ENCODE measurements at regions not wholly inside any gene's neighbourhood (a gene's known extent, or its start where the extent isn't known, plus 50 kb on each side); places are given as distances from the start of the nearest gene placed in this dataset.
"Not testable (repeated sequence)": the region's sequence is repeated elsewhere in the genome, so short reads cannot be mapped to it uniquely, and the experiment has no call there.

- ChIA-PET POLR2A (no interaction called here), CTCF (no interaction called here)
- no peak for TF ChIP-seq CTCF (IDR thresholded peaks at IDR 0.05; ENCODE audit: low read depth, low read length)
- Histone ChIP-seq H3K9me3 (ENCODE audit: control insufficient read depth, insufficient read depth, low read length) (peaks cover 5% of the 10 kb centered on the region), H3K27ac (ENCODE audit: low read depth, low read length) (no peak overlapping the region), H3K4me3 (ENCODE audit: low read depth, low read length) (no peak overlapping the region), H3K27me3 (ENCODE audit: control insufficient read depth, insufficient read depth, low read length) (no peaks in the 10 kb centered on the region)
- DNase-seq (ENCODE audit: low read depth, low spot score), result no peak
Measured at GRCh38 chr10:31677195-31678138, 251.2 kb downstream of the ARHGAP12 start.

- Histone ChIP-seq H3K9me3 (ENCODE audit: control insufficient read depth, insufficient read depth, low read length) (peaks cover 5% of the 10 kb centered on the region), H3K4me3 (ENCODE audit: low read depth, low read length) (no peak overlapping the region), H3K27ac (ENCODE audit: low read depth, low read length) (no peak overlapping the region), H3K27me3 (ENCODE audit: control insufficient read depth, insufficient read depth, low read length) (no peaks in the 10 kb centered on the region)
- no peak for DNase-seq (ENCODE audit: low read depth, low spot score)
- ChIA-PET CTCF (no interaction called here), POLR2A (no interaction called here)
- no peak for TF ChIP-seq CTCF (IDR thresholded peaks at IDR 0.05; ENCODE audit: low read depth, low read length)
Measured at GRCh38 chr10:31675726-31676125, 252.9 kb downstream of the ARHGAP12 start.

- Histone ChIP-seq H3K27me3 (ENCODE audit: control insufficient read depth, insufficient read depth, low read length) (no peaks in the 10 kb centered on the region), H3K9me3 (ENCODE audit: control insufficient read depth, insufficient read depth, low read length) (no peaks in the 10 kb centered on the region), H3K27ac (ENCODE audit: low read depth, low read length) (no peak overlapping the region), H3K4me3 (ENCODE audit: low read depth, low read length) (no peak overlapping the region)
- no peak for DNase-seq (ENCODE audit: low read depth, low spot score)
- no peak for TF ChIP-seq CTCF (IDR thresholded peaks at IDR 0.05; ENCODE audit: low read depth, low read length)
- ChIA-PET CTCF (no interaction called here), POLR2A (no interaction called here)
Measured at GRCh38 chr10:31669357-31669756, 259.3 kb downstream of the ARHGAP12 start.

GRCh38 chr10:31668326-31668725, 260.3 kb downstream of the ARHGAP12 start:
- Histone ChIP-seq H3K4me3 (ENCODE audit: low read depth, low read length) (no peak overlapping the region), H3K27ac (ENCODE audit: low read depth, low read length) (no peak overlapping the region), H3K27me3 (ENCODE audit: control insufficient read depth, insufficient read depth, low read length) (no peaks in the 10 kb centered on the region), H3K9me3 (ENCODE audit: control insufficient read depth, insufficient read depth, low read length) (no peaks in the 10 kb centered on the region)
- DNase-seq (ENCODE audit: low read depth, low spot score), result no peak
- CTCF ChIA-PET, result no interaction called here
- POLR2A ChIA-PET, result no interaction called here
- no peak for TF ChIP-seq CTCF (IDR thresholded peaks at IDR 0.05; ENCODE audit: low read depth, low read length)

GRCh38 chr10:31665764-31666279, 262.8 kb downstream of the ARHGAP12 start:
- POLR2A ChIA-PET; H3K9me3 ChIP-seq (ENCODE audit: control insufficient read depth, insufficient read depth, low read length); H3K27ac ChIP-seq (ENCODE audit: low read depth, low read length); CTCF ChIA-PET; H3K27me3 ChIP-seq (ENCODE audit: control insufficient read depth, insufficient read depth, low read length); H3K4me3 ChIP-seq (ENCODE audit: low read depth, low read length); DNase-seq (ENCODE audit: low read depth, low spot score): not testable (repeated sequence)
